ENCODE measurements at regions not wholly inside any gene's neighbourhood (a gene's known extent, or its start where the extent isn't known, plus 50 kb on each side); places are given as distances from the start of the nearest gene placed in this dataset.
A peak's percentile ranks its signal among the peaks of the same experiment; 100 is the strongest.
"Not testable (repeated sequence)": the region's sequence is repeated elsewhere in the genome, so short reads cannot be mapped to it uniquely, and the experiment has no call there.

DNA sequence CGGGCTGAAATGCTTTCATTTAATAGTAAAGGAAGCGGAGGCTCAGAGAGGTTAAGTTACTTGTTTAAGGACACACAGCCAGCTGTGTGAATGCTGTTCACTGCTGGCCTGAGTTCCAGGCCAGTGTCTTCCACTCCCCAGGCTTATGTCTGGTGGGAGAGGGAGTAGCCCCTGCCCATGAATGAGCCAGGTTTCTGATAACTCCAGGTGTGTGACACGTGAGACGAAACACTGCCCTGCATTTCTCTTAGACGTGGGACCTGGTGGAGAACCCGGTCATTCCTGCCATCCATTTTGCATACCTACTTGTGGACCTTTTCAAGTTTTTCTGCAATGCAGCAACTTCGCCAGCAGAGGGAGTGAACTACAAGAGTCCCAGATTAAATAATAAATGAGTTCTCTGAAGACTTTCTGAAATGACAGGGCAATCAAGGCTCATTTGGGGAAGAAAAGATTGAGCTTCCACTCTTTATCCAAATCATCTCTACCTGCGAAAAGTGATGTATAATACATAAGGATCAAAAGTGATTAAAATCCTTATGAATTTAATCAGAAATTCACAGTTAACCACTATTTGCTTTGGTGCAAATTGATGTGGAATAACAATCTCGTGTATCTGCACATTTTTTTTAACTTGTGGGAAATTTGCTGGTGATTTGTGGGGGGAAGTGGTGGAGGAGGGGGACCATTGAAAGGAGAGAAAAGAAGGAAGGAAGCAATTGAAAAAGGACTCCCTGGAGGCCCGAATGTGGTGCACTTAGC lies 79.4 kb upstream of the ASB18 start:
- in situ Hi-C loops (cut with HindIII; ENCODE audit: low pct_unique_long_range_greater_than_20kb, low sequenced_read_pairs): no loop called here
- peak; percentile 78 for DNase-seq (ENCODE audit: low read depth, low spot score)

DNA sequence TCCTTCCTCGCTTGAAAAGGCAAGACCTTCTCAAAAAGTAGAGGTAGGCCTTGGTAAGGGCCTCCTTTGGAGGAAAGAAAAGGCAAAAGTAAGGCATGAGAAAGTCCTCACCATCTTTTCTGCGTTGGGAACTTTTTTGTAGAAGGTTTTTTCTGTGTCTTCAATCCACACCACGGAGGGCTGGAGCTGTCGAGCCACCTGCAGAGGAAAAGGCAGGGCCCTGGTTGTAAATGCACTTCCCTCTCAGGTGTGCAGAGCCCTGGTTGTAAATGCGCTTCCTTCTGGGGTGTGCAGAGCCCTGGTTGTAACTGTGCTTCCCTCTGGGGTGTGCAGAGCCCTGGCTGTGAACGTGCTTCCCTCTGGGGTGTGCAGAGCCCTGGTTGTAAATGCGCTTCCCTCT lies 80.2 kb upstream of the ASB18 start:
- DNase-seq (ENCODE audit: low read depth, low spot score): no peak
- in situ Hi-C loops (cut with HindIII; ENCODE audit: low pct_unique_long_range_greater_than_20kb, low sequenced_read_pairs): no loop called here

DNA sequence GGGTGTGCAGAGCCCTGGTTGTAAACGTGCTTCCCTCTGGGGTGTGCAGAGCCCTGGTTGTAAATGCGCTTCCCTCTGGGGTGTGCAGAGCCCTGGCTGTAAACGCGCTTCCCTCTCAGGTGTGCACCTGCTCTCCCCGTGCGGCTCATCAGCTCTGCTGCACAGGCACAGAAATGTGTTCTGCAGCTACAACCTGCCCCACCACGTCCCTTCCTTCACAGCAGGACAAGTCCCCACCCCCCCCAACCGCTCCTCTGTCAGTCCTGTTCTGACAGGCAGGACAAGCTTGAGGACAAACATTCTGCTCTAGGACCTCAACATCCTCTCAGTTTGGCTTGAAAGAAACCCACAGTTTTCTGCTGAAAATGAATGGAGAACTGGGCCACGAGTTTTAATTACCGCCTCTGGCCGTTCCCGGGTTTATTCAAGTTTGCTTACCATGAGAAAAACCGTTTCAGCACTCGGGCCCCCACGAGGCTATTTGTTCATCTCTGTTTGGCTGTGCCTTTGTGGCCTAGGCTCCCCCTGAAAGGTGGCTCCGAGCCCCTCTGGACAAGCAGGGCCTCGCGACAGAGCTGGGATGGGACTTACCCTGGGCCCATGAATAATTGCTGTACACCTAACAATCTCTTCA lies 81.0 kb upstream of the ASB18 start:
- no peak for DNase-seq (ENCODE audit: low read depth, low spot score)
- in situ Hi-C loops (cut with HindIII; ENCODE audit: low pct_unique_long_range_greater_than_20kb, low sequenced_read_pairs): no loop called here

DNA sequence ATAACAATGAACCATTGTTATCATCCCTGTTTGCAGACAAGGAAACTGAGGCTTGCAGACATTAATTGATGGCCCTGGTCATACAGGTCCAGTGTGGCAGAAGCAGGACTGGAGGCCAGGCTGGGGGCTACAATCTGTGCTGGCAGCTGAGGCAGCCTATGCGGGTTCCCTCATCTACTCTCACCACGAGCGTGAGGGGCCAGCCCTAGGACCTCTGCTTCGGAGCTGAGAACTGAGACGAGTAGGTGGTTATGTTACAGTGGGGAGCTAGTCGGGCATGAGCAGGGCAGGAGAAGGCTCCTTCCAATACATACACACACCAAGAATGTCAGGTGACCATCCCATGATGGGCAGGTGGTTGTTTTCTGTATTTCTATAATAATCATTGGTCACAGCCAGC lies 82.2 kb upstream of the ASB18 start:
- in situ Hi-C loops (cut with HindIII; ENCODE audit: low pct_unique_long_range_greater_than_20kb, low sequenced_read_pairs): no loop called here
- DNase-seq (ENCODE audit: low read depth, low spot score): no peak

DNA sequence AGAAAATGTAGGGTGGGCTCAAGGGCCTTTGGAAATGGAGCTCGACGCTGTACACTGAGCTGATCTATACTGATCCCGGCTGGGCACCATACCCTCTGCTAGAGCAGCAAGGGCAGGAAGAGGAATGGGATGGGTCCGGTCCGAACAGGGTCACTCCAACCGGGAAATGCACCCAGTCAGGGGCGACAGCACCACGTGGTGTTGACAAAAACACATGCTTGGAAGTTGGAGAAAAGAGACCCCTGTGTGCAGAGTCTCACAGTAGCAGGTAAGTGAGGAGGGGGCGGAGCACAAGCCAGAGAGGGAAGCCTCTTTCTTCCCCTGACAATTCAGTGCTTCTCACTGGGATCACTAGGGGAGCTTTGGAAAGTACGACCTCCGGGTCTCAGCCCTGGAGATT lies 84.1 kb upstream of the ASB18 start:
- in situ Hi-C loops (cut with HindIII; ENCODE audit: low pct_unique_long_range_greater_than_20kb, low sequenced_read_pairs): no loop called here
- DNase-seq (ENCODE audit: low read depth, low spot score): no peak

DNA sequence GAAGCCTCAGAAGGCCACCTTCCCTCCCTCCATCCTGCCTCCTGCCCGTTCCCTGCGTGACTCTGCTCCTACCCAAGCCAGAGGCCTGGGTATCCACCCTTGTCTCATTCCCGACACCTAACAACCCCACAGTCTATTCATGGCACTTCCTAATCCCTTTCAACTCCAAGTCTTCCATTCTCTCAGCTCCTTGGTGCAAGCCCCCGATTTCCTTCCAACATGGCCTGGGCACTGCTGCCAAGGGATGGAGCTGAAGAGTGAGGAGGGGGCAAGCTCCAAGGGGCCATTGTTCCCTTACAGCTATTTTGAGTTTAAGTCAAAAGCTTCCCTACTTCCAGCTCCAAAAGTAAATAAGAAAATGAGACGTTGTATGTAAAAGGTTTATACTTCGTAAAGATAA lies 84.8 kb upstream of the ASB18 start:
- in situ Hi-C loops (cut with HindIII; ENCODE audit: low pct_unique_long_range_greater_than_20kb, low sequenced_read_pairs): no loop called here
- no peak for DNase-seq (ENCODE audit: low read depth, low spot score)

DNA sequence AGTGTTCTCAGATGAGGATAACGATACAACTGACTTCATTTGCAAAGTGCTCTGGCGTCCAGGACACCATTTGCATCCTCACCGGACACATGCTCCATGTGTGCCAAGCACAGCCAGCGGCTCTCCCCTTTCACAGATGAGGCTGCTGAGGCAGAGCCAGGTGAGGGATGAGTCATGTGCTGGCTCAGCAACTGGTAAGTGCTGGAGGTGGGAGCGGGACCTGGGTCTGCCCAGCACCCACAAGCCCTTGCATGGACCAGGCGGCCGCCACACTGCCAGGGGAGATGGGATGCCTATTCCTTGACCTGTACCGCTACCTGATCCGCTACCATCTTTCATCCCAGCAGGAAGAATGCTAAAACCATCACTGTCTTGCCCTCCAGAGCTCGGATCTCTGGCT lies 86.2 kb upstream of the ASB18 start:
- in situ Hi-C loops (cut with HindIII; ENCODE audit: low pct_unique_long_range_greater_than_20kb, low sequenced_read_pairs): no loop called here
- no peak for DNase-seq (ENCODE audit: low read depth, low spot score)

DNA sequence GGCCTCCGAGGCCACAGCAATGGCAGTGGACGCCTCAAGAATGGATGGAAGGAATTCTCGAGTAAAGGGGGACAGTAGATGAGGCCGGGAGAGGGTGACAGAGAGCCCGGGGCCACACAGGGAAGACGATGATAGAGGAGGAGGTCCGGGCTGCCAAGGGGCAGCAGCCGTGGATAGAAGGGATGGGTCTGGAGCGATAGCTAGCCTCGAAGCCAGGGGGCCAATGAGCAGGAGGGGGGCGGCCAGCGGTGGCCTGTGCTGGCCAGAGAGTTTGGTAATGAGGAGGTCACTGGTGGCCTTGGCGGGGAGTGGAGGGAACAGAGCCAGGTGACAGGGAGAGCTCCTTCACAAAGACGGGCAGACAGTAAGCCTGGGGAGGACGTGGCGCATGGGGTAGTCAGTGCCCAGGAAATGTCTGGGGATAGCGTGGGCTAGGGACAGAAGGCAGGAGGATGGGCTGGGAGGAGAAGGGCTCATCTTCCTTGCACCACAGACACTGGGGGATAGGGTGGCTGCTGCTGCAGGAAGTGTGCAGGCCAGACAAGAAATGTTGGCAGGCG lies 87.8 kb upstream of the ASB18 start:
- in situ Hi-C loops (cut with HindIII; ENCODE audit: low pct_unique_long_range_greater_than_20kb, low sequenced_read_pairs): no loop called here
- no peak for DNase-seq (ENCODE audit: low read depth, low spot score)

DNA sequence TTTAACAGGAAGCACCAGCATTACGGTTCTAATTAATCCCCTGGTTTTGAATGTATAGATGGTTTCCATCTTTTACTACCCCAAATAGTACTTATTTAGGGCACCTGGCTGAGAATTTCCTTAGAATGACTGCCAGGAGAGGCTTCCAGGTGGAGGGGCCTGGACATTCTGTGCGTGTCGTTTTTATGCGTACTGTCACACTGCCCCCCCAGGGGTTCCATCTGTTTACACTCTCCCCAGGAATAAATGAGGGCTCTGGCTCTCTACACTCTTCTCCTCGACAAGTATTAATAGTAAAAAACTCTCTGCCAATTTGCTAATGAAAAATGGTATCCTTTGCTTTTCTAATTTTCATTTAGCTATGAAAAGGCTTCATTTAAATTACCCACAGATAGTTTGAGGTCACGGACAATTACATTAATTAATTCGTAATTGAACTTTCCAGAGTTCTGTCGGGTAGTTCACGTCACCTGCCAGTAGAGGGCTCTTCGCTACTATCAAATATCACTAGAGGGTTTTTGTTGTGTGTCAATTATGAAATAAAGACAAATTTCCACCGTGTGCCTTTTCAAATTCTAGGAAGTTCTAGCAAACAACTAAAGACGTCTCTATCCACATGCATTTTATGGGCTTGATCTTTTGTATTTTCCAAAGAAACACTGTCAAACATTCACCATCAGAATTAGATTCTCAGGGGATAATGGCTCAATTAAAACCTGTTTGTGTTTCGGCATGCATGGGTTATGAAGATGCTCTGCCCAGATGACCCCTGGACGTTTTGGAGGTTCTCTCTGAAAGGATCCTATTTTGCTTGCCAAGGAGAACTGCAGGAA lies 88.8 kb upstream of the ASB18 start:
- in situ Hi-C loops (cut with HindIII; ENCODE audit: low pct_unique_long_range_greater_than_20kb, low sequenced_read_pairs): no loop called here

DNA sequence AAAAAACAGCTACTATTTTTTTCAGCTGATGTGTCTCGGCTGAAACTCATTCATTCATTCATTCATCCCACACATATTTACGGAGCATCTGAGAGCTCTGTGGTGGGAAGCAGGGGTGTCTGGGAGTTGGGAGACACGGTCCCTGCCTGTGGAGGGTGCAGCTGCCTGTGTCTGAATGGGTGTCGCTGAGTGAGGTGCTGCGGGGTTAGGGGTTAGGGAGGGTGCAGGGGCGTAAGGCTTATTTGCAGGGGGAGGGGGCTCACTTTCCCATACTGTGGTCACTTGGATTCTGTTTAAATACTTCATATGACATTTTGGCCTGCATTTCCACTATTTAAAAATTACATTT lies 89.4 kb upstream of the ASB18 start:
- in situ Hi-C loops (cut with HindIII; ENCODE audit: low pct_unique_long_range_greater_than_20kb, low sequenced_read_pairs): no loop called here

More for the DNA sequence above, 88.8 kb upstream of the ASB18 start:
- DNase-seq (ENCODE audit: low read depth, low spot score): peak; percentile 39

DNA sequence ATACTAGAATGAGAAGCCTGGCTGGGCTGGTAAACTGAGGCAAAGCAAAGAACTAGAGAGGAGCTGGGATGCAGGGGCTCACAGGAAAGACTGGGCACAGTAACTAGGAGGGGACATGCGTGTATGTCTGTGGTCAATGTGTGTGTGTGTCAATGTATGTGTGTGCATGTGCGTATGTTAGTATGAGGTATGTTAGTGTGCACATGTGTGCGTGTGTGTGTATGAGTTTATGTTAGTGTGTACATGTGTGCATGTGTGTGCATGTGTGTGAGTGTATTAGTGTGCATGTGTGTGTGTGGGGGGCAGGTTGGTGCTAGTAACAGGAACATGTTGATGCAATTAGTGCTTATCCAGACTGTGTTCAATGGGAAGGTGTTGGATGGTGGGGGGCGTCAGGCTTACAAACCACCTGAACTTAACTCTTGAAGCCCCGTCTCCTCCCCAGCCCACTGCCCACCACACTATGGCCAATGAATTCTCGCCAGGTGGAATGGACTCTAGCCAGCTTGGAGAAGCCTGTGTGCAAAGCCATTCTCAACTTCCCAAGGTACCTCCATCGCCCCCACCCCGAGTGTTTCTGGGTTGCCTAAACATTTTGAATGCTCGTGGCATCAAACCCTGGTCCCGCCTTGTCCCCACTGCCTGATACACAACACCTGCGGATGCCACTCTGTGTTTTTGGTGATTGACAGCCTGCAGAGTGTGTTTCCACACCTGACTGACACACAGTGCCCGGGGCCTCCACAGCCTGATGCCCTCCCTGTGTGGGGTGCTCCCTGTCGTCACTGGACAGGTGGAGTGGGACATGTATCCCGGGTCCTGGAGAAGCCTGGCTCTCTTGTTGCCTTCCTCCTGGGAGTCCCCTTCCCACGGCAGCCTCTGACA lies 90.1 kb upstream of the ASB18 start:
- in situ Hi-C loops (cut with HindIII; ENCODE audit: low pct_unique_long_range_greater_than_20kb, low sequenced_read_pairs): no loop called here
- DNase-seq (ENCODE audit: low read depth, low spot score): no peak

More for the DNA sequence above, 89.4 kb upstream of the ASB18 start:
- DNase-seq (ENCODE audit: low read depth, low spot score): no peak

DNA sequence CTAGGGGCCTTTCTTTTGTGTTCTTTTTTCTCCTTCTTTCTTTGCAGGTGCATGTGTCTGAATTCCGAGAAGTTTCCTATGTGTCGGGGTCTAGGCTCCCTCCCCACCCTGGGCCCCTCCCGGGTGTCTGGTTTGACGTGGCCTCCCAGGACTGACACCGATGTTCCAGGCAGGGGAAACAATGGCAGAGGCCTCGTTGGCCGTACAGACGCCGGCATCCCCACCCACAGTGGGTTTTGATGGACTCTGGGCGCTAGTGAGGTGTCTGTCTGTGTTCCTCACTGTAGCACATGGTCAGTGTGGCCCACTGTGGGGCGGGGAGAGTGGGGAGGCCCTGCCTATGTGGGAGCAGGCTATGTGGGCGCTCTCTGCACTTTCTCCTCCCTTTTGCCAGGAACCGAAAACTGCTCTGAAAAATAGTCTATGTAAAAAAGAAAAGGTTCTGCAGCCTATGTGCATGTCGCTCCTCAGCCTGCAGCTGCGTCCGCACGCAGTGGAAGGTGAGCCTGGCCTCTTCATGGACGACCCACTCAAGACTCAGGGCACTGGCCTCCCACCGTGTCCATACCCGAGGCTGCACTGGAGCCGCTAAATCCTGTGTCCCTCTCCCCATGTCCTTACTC lies 90.9 kb upstream of the ASB18 start:
- in situ Hi-C loops (cut with HindIII; ENCODE audit: low pct_unique_long_range_greater_than_20kb, low sequenced_read_pairs): no loop called here
- no peak for DNase-seq (ENCODE audit: low read depth, low spot score)

DNA sequence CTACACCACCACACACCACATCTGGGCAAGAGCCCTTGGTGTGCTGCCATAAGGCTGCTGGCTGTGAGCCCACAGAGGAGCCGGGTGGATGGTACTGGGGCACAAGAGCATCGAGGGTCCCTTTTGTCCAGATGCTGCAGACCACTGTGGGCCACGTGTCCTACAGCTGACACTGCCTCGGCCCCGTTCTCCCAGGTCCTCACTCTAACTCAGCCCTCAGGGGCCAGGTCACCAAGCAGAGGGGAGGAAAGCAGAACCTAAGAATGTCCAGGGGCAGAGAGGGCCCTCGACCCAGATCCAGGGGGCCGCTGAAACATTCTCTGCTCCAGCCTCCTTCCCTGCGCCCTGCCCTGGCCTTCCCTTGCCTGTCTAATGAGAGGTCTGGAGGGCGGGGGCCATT lies 91.7 kb upstream of the ASB18 start:
- in situ Hi-C loops (cut with HindIII; ENCODE audit: low pct_unique_long_range_greater_than_20kb, low sequenced_read_pairs): no loop called here

DNA sequence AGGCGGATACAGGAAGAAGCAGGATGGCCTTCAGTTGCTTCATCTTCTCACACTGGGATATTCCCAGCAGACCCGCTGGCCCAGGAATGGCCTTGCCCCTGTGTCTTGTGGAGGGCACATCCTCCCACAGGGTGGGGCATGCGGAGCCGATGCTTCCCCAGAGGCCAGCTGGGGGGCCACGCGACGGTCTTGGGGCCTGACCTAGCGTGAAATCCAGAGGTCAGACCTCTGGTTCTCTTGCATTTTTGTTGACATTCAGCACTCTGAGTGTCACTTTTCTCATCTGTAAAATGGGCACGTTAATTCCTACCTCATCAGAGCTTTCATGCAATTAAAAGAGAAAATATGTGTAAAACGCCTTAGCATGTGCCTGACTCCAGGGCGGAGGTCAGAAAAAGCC lies 92.1 kb upstream of the ASB18 start:
- DNase-seq (ENCODE audit: low read depth, low spot score); in situ Hi-C loops (cut with HindIII; ENCODE audit: low pct_unique_long_range_greater_than_20kb, low sequenced_read_pairs): not testable (repeated sequence)

More for the DNA sequence above, 91.7 kb upstream of the ASB18 start:
- DNase-seq (ENCODE audit: low read depth, low spot score): no peak

DNA sequence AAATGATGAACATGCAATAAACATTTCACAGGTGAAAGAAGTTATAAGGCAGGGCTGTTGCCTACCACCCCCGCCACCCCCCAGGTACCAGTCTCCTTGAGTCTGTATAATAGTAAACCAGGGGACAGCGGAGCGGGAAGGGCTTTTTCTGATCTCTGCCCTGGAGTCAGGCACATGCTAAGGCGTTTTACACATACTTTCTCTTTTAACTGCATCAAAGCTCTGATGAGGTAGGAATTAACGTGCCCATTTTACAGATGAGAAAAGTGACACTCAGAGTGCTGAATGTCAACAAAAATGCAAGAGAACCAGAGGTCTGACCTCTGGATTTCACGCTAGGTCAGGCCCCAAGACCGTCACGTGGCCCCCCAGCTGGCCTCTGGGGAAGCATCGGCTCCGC lies 94.3 kb upstream of the ASB18 start:
- in situ Hi-C loops (cut with HindIII; ENCODE audit: low pct_unique_long_range_greater_than_20kb, low sequenced_read_pairs); DNase-seq (ENCODE audit: low read depth, low spot score): not testable (repeated sequence)

DNA sequence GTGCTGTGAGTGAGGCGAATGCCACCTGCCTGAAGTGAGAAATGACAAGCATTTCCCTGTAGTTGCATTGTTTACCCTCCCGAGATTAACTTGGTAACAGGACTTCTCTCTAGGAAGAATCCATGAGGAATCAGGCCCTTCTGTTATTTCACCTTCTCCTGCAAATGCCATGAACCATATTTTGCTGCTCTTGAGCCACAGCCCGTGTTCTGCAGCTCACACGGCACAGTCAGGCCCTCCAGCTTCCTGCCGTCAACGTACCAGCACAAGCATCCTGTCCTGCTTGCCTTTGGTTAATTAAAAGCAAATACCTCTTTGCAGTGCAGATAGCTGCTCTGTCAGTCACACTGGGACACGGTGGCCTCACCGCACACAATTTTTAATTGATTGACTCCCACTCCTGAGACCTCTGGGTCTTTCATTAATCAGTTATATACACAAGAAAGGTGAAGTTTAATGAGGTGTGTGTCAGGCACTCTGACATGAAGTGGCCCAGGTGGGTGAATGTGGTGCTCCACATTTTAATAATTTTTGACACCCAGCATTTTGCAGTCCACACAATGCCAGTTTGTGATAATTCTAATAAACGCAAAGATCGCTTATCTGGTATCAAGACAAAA lies 95.3 kb upstream of the ASB18 start:
- DNase-seq (ENCODE audit: low read depth, low spot score): no peak
- in situ Hi-C loops (cut with HindIII; ENCODE audit: low pct_unique_long_range_greater_than_20kb, low sequenced_read_pairs): no loop called here

DNA sequence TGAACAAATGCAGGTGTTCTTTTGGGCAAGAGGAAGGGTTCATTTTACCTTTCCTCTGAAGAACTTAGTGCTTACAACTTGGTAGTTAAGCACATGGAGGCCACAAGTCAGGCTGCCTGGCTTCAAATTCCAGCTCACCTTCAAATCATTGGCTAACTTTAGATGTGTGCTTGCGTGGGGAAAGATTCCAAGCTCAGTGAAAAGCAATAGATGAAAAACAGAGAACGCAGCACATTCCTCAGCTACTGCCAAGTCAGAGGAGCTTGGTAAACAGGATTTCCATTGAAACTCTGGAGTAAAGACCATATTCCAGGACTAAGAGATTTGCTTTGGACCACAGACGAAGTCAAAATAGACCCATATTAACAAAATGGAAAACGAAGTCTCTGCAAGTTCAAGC lies 96.3 kb upstream of the ASB18 start:
- DNase-seq (ENCODE audit: low read depth, low spot score): no peak
- in situ Hi-C loops (cut with HindIII; ENCODE audit: low pct_unique_long_range_greater_than_20kb, low sequenced_read_pairs): no loop called here

Measured in SK-MEL-5 (cell line).